Activated T-cell treated with anti-CD3 and anti-CD28 coated beads, Interleukin-2, amount 50 U/mL, for 24 hours (primary cell): ENCODE measurements at regions not wholly inside any gene's neighbourhood (a gene's known extent, or its start where the extent isn't known, plus 50 kb on each side); places are given as distances from the start of the nearest gene placed in this dataset.
"Not testable (repeated sequence)": the region's sequence is repeated elsewhere in the genome, so short reads cannot be mapped to it uniquely, and the experiment has no call there.

ENCODE experiments used
- DNase-seq: peaks from one replicate; pipeline ENCODE4 v3.0.0-alpha.2; 2020
- H3K27ac Mint-ChIP-seq: 2 replicates; pipeline ENCODE4 v1.8.0; 2020; ENCODE audit warnings: mild to moderate bottlenecking, mixed read lengths
- H3K27me3 Mint-ChIP-seq: 2 replicates; pipeline ENCODE4 v1.8.0; 2020; ENCODE audit warnings: mixed read lengths
- H3K36me3 Mint-ChIP-seq: 2 replicates; pipeline ENCODE4 v1.8.0; 2020; ENCODE audit warnings: low read depth, mixed read lengths
- H3K4me1 Mint-ChIP-seq: 2 replicates; pipeline ENCODE4 v1.8.0; 2020; ENCODE audit warnings: low read depth, mixed read lengths
- H3K4me3 Mint-ChIP-seq: 2 replicates; pipeline ENCODE4 v1.8.0; 2020; ENCODE audit warnings: mild to moderate bottlenecking, moderate library complexity, mixed read lengths
- H3K9me3 Mint-ChIP-seq: 2 replicates; pipeline ENCODE4 v1.8.0; 2020; ENCODE audit warnings: mixed read lengths

- Mint-ChIP-seq H3K9me3 (peaks cover 24% of the 10 kb centered on the region), H3K4me1 (no peaks in the 10 kb centered on the region)
- DNase-seq, result no peak
Measured at GRCh38 chr11:97620007-97620406, 1230.2 kb downstream of the JRKL start.

GRCh38 chr11:97621282-97621681 lies 1231.5 kb downstream of the JRKL start:
- DNase-seq, result no peak
- Mint-ChIP-seq H3K9me3 (peaks cover 20% of the 10 kb centered on the region), H3K27ac (no peak overlapping the region), H3K36me3 (no peaks in the 10 kb centered on the region), H3K27me3 (no peaks in the 10 kb centered on the region), H3K4me1 (no peaks in the 10 kb centered on the region), H3K4me3 (no peak overlapping the region)

More at GRCh38 chr11:97620007-97620406, 1230.2 kb downstream of the JRKL start:
- H3K27me3 Mint-ChIP-seq, result no peaks in the 10 kb centered on the region
- H3K4me3 Mint-ChIP-seq, result no peak overlapping the region
- no peak overlapping the region for H3K27ac Mint-ChIP-seq
- H3K36me3 Mint-ChIP-seq, result no peaks in the 10 kb centered on the region

GRCh38 chr11:97622795-97623194 lies 1233.0 kb downstream of the JRKL start:
- H3K4me3 Mint-ChIP-seq, result no peak overlapping the region
- H3K4me1 Mint-ChIP-seq, result no peaks in the 10 kb centered on the region
- no peak overlapping the region for H3K27ac Mint-ChIP-seq
- H3K36me3 Mint-ChIP-seq, result no peaks in the 10 kb centered on the region
- H3K9me3 Mint-ChIP-seq, result peaks cover 25% of the 10 kb centered on the region
- no peaks in the 10 kb centered on the region for H3K27me3 Mint-ChIP-seq
- DNase-seq, result no peak

- H3K27me3 Mint-ChIP-seq, H3K4me1 Mint-ChIP-seq, H3K36me3 Mint-ChIP-seq, H3K4me3 Mint-ChIP-seq, DNase-seq, H3K27ac Mint-ChIP-seq: not testable (repeated sequence)
- H3K9me3 Mint-ChIP-seq, result peaks cover 14% of the 10 kb centered on the region
Measured at GRCh38 chr11:97636741-97637140, 1246.9 kb downstream of the JRKL start.

- no peaks in the 10 kb centered on the region for H3K4me1 Mint-ChIP-seq
- H3K27me3 Mint-ChIP-seq, result no peaks in the 10 kb centered on the region
- H3K9me3 Mint-ChIP-seq, result peaks cover 17% of the 10 kb centered on the region
- DNase-seq, result no peak
- H3K4me3 Mint-ChIP-seq, result no peak overlapping the region
- no peaks in the 10 kb centered on the region for H3K36me3 Mint-ChIP-seq
- no peak overlapping the region for H3K27ac Mint-ChIP-seq
Measured at GRCh38 chr11:97637701-97638100, 1247.9 kb downstream of the JRKL start.

GRCh38 chr11:97638641-97639224 lies 1248.9 kb downstream of the JRKL start:
- Mint-ChIP-seq H3K27me3 (no peaks in the 10 kb centered on the region), H3K4me3 (no peak overlapping the region), H3K27ac (no peak overlapping the region), H3K36me3 (no peaks in the 10 kb centered on the region), H3K9me3 (peaks cover 17% of the 10 kb centered on the region), H3K4me1 (no peaks in the 10 kb centered on the region)
- DNase-seq, result no peak

GRCh38 chr11:97641988-97642387 lies 1252.2 kb downstream of the JRKL start:
- Mint-ChIP-seq H3K27me3 (no peaks in the 10 kb centered on the region), H3K4me3 (no peak overlapping the region), H3K4me1 (no peaks in the 10 kb centered on the region), H3K36me3 (no peaks in the 10 kb centered on the region), H3K27ac (no peak overlapping the region), H3K9me3 (peaks cover 19% of the 10 kb centered on the region)
- no peak for DNase-seq

GRCh38 chr11:97645736-97646135 lies 1255.9 kb downstream of the JRKL start:
- Mint-ChIP-seq H3K27ac (no peak overlapping the region), H3K9me3 (peaks cover 17% of the 10 kb centered on the region), H3K27me3 (no peaks in the 10 kb centered on the region), H3K4me1 (no peaks in the 10 kb centered on the region), H3K4me3 (no peak overlapping the region), H3K36me3 (no peaks in the 10 kb centered on the region)
- no peak for DNase-seq

- Mint-ChIP-seq H3K4me3 (no peak overlapping the region), H3K27me3 (no peaks in the 10 kb centered on the region), H3K9me3 (peaks cover 8% of the 10 kb centered on the region), H3K27ac (no peak overlapping the region), H3K36me3 (no peaks in the 10 kb centered on the region), H3K4me1 (no peaks in the 10 kb centered on the region)
- no peak for DNase-seq
Measured at GRCh38 chr11:97656356-97656755, 1266.5 kb downstream of the JRKL start.

- Mint-ChIP-seq H3K4me3 (no peak overlapping the region), H3K27ac (no peak overlapping the region), H3K4me1 (no peaks in the 10 kb centered on the region), H3K9me3 (peaks cover 8% of the 10 kb centered on the region), H3K36me3 (no peaks in the 10 kb centered on the region), H3K27me3 (no peaks in the 10 kb centered on the region)
- DNase-seq, result no peak
Measured at GRCh38 chr11:97657852-97658251, 1268.0 kb downstream of the JRKL start.

GRCh38 chr11:97667057-97667456 lies 1277.2 kb downstream of the JRKL start:
- Mint-ChIP-seq H3K9me3 (peaks cover 18% of the 10 kb centered on the region), H3K27ac (no peak overlapping the region), H3K4me1 (no peaks in the 10 kb centered on the region), H3K36me3 (no peaks in the 10 kb centered on the region), H3K4me3 (no peak overlapping the region), H3K27me3 (no peaks in the 10 kb centered on the region)
- DNase-seq, result no peak

- Mint-ChIP-seq H3K4me1 (no peaks in the 10 kb centered on the region), H3K9me3 (peaks cover 28% of the 10 kb centered on the region), H3K27ac (no peak overlapping the region), H3K27me3 (no peaks in the 10 kb centered on the region), H3K36me3 (no peaks in the 10 kb centered on the region), H3K4me3 (no peak overlapping the region)
- no peak for DNase-seq
Measured at GRCh38 chr11:97683733-97684132, 1293.9 kb downstream of the JRKL start.

GRCh38 chr11:97684486-97685439 lies 1295.0 kb downstream of the JRKL start:
- DNase-seq, result no peak
- no peaks in the 10 kb centered on the region for H3K4me1 Mint-ChIP-seq
- no peak overlapping the region for H3K27ac Mint-ChIP-seq
- H3K36me3 Mint-ChIP-seq, result no peaks in the 10 kb centered on the region
- no peaks in the 10 kb centered on the region for H3K27me3 Mint-ChIP-seq
- peaks cover 25% of the 10 kb centered on the region for H3K9me3 Mint-ChIP-seq
- H3K4me3 Mint-ChIP-seq, result no peak overlapping the region

- no peak overlapping the region for H3K4me3 Mint-ChIP-seq
- no peak overlapping the region for H3K27ac Mint-ChIP-seq
- no peaks in the 10 kb centered on the region for H3K36me3 Mint-ChIP-seq
- no peaks in the 10 kb centered on the region for H3K4me1 Mint-ChIP-seq
- H3K27me3 Mint-ChIP-seq, result no peaks in the 10 kb centered on the region
- peaks cover 17% of the 10 kb centered on the region for H3K9me3 Mint-ChIP-seq
- no peak for DNase-seq
Measured at GRCh38 chr11:97685695-97686094, 1295.9 kb downstream of the JRKL start.

- H3K27ac Mint-ChIP-seq, result no peak overlapping the region
- peaks cover 13% of the 10 kb centered on the region for H3K9me3 Mint-ChIP-seq
- H3K4me1 Mint-ChIP-seq, result no peaks in the 10 kb centered on the region
- DNase-seq, result no peak
- no peaks in the 10 kb centered on the region for H3K36me3 Mint-ChIP-seq
- H3K27me3 Mint-ChIP-seq, result no peaks in the 10 kb centered on the region
- H3K4me3 Mint-ChIP-seq, result no peak overlapping the region
Measured at GRCh38 chr11:97687111-97687510, 1297.3 kb downstream of the JRKL start.
